GM18508 (cell line): ENCODE measurements at regions not wholly inside any gene's neighbourhood (a gene's known extent, or its start where the extent isn't known, plus 50 kb on each side); places are given as distances from the start of the nearest gene placed in this dataset.
"Not testable (repeated sequence)": the region's sequence is repeated elsewhere in the genome, so short reads cannot be mapped to it uniquely, and the experiment has no call there.

Source experiments
- ATAC-seq: cut with Tn5 transposase; IDR thresholded peaks from one replicate; pipeline ENCODE4 v1.9.1; 2021; ENCODE audit warnings: moderate number of reproducible peaks; ENCODE audit not compliant: insufficient read depth, unreplicated experiment

GRCh38 chr18:8984131-8984721 lies 118.3 kb upstream of the NDUFV2 start:
- ATAC-seq = no peak

DNA sequence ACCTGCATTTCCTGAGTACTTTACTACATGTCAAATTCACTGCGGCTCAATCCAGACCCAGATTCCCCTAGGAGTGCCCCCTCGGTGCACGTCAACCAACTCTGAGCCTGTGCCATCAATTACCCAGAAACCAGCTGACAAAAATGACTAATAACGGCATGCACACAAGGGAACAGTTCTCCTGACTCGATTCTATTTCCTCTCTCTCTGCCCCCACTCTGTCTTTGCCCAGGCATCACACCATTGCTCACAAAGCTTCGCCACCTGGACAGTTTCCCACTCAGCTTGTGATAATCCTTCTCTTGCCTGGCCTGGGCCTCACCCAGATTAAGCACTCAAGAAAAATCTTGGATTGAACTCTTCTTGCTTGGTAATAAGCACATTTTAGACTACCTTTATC lies 115.3 kb upstream of the NDUFV2 start:
- ATAC-seq = no peak

GRCh38 chr18:8988260-8988871 lies 114.1 kb upstream of the NDUFV2 start:
- ATAC-seq = no peak

GRCh38 chr18:8989017-8989416 lies 113.5 kb upstream of the NDUFV2 start:
- no peak for ATAC-seq

GRCh38 chr18:8989855-8990254 lies 112.6 kb upstream of the NDUFV2 start:
- no peak for ATAC-seq

DNA sequence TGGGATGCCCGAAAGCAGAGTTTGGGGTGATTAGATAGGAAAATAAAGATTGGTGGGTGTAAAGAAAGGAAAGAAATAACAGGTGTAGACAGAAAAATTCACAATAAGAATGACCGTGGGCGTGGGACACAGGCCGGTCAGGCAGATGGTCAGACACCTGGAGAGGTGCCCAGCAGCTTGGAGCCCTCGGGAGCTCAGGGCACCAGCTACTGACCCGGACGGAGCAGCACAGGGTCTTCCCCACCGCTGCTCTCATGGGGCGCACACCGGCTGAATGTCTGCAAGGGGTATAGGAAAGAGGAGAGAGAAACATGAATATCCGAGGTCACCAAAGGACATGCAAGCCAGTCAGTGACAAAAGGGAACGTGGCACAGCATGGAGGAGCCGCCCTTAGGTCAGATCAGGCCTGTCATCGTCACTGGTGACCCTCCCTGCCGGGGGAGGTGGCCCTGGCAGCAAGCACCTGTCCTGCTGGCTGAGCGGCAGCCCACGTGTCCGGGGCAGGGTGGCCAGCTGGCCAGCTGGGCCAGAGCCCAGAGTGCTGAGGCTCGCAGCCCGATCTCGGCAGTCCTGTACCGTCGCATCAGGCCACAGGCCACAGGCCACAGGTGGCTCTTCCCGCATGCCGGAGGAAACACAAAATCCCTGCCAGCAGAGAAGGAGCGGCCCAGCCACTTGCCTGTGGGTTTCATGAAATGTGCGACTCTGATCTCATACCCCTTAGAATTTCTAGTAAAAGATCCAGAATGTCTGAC lies 112.0 kb upstream of the NDUFV2 start:
- ATAC-seq = no peak

DNA sequence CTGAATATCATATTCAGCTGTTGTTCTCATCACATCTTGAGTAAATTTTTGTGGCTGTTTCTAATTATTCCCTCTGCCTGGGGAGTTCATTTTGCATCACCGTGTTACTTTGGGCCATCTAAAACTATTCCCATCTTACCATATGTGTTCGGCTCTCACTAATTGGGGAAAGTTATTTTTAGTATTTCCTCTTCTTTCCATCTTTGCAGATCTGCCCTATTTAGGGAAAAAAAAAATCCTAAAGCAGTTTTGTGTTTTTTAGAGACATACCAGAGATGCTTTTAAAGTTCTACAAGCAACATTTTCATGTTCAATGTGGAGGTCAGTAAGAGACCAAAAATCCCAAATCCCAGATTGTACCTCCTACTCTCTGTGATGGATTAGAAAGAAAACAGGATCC lies 111.3 kb upstream of the NDUFV2 start:
- ATAC-seq = no peak

- ATAC-seq = not testable (repeated sequence)
Measured at GRCh38 chr18:8992500-8992899, 110.0 kb upstream of the NDUFV2 start.

GRCh38 chr18:8994603-8995002 lies 107.9 kb upstream of the NDUFV2 start:
- ATAC-seq = no peak

DNA sequence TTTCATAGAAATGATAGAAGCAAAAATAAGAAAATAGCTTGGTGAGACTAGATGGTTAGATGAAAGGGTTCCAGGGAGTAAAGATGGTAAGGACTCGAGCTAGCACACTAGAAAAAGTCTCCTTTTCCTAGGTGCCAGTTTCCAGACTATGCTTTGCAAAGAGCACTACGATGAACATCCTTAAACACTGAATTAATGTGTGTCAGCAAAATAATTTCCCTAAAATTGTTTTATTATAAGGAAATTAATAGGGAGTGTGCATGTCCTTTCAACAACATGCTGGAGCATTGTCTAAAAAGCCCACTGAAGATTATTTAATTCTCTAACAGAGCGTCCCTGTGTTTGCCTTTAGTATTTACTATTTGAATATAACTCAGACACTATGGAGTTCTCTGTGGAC lies 107.4 kb upstream of the NDUFV2 start:
- no peak for ATAC-seq

GRCh38 chr18:8996771-8997432 lies 105.6 kb upstream of the NDUFV2 start:
- ATAC-seq = no peak

- ATAC-seq = no peak
Measured at GRCh38 chr18:8997634-8998033, 104.9 kb upstream of the NDUFV2 start.

DNA sequence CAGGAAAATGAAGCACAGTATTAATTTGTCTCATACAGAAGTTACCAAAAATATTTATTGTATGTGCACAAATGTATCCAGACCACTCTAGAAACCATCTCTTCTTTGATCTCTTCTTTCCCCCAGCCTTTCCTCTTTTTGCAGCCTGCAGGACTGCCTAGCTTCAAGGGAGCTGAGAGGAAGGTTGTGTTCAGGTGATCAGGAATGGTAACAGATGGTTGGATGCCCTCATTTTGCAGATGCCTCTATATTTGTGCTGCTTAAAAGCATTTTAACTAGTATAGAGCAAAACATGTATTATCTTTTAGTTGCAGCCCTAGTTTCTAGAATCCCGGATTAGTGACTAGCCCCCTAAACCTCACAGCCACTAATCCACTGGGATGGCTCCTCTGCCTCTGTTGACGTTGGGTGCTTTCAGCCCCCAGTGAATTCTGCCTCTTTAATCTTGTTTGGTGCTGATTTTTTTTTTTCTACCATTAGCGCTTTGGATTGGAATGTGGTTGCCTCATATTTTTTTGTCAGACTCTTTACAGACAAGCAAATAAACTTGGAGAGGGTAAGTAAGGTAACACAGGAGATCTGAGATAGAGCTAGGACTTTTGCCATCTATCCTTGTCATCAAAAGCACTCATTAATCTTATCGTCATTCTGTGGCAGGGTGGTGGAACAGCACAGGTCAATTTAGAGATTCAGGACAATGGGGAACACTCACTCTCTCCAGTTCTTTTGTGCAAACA lies 103.8 kb upstream of the NDUFV2 start:
- no peak for ATAC-seq

GRCh38 chr18:8999872-9000271 lies 102.6 kb upstream of the NDUFV2 start:
- ATAC-seq = no peak

DNA sequence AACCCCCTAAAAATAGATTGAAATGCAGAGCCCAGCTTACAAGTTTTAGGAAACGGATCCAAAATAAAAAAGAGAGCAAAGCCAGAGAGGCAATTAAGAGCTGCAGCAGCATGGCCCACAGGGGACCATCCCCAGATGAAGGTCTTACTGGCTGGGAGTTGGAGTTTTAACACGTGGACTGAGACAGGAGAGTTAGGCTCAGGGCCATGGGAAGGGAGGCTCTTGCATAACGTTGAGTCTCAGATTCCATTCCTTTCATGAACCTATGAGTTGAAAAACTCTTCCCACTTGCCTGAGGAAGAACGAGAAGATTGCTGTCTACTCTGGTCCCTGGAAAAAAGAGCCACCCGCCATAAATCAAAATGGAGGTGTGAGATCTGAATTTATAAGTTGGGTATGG lies 101.8 kb upstream of the NDUFV2 start:
- no peak for ATAC-seq

- no peak for ATAC-seq
Measured at GRCh38 chr18:9001209-9001608, 101.3 kb upstream of the NDUFV2 start.

DNA sequence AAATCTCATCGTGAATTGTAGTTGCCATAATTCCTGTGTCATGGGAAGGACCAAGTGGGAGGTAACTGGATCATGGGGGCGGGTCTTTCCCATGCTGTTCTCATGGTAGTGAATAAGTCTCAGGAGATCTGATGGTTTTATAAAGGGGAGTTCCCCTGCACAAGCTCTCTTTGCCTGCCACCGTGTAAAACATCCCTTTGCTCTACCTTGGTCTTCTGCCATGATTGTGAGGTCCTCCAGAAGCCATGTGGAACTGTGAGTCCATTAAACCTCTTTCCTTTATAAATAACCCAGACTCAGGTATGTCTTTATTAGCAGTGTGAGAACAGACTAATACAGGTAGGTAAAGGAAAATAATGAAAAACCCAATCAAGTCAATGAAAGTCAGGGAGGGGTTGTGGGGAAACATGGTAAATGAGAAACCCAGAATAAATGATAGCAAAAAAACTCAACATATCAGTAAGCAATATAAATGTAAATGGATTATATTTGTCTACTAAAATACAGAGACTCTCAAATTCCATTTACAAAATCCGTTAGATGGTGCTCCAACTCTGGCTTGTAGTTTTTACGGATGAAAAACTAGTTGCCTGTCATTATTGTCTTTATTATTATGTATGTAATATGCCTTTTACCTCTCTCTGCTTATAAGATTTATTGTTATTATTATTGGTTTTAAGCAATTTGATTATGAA lies 98.9 kb upstream of the NDUFV2 start:
- no peak for ATAC-seq

DNA sequence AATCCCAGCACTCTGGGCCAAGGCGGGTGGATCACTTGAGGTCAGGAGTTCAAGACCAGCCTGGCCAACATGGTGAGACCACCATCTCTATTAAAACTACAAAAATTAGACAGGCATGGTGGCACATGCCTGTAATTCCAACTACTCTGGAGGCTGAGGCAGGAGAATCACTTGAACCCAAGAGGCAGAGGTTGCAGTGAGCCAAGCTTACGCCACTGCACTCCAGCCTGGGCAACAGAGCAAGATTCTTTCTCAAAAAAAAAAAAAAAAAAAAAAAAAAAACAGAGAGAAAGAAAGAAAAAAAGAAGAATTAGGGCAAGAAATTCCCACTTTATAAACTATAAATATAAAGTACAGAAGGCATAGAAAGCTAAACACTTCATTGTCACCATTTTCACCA lies 98.2 kb upstream of the NDUFV2 start:
- ATAC-seq = not testable (repeated sequence)

- not testable (repeated sequence) for ATAC-seq
Measured at GRCh38 chr18:9007700-9008099, 94.8 kb upstream of the NDUFV2 start.

GRCh38 chr18:9008200-9008708 lies 94.2 kb upstream of the NDUFV2 start:
- no peak for ATAC-seq
